ENCODE measurements at regions not wholly inside any gene's neighbourhood (a gene's known extent, or its start where the extent isn't known, plus 50 kb on each side); places are given as distances from the start of the nearest gene placed in this dataset.

- Histone ChIP-seq H4K20me1 (ENCODE audit: insufficient read depth) (no peaks in the 10 kb centered on the region), H2AFZ (no peak overlapping the region), H3F3A (ENCODE audit: insufficient read depth, low read depth) (no peaks in the 10 kb centered on the region), H3K79me2 (ENCODE audit: low read depth) (no peaks in the 10 kb centered on the region), H3K4me3 (no peak overlapping the region), H3K27me3 (ENCODE audit: insufficient read depth, low read depth) (peaks cover 98% of the 10 kb centered on the region), H3K27ac (no peak overlapping the region), H3K4me2 (no peak overlapping the region), H3K36me3 (ENCODE audit: low read depth) (no peaks in the 10 kb centered on the region), H3K9me2 (ENCODE audit: insufficient read depth) (no peaks in the 10 kb centered on the region), H3K9me3 (ENCODE audit: insufficient read depth, low read depth) (no peaks in the 10 kb centered on the region), H3K4me1 (replicated peaks; ENCODE audit: insufficient read depth) (no peaks in the 10 kb centered on the region)
- BruUV-seq (replicated peaks), result no TSS peak
- POLR2A ChIA-PET (ENCODE audit: unreplicated experiment), result no interaction called here
- intact Hi-C loops (cut with micrococcal nuclease; ENCODE audit: unreplicated experiment), result no loop called here
- TF ChIP-seq CTCF (conservative IDR thresholded peaks at IDR 0.05) (no peak), EZH2 (IDR thresholded peaks at IDR 0.05; ENCODE audit: low read depth) (no peak)
- no peak for DNase-seq
- CTCF ChIA-PET, result no interaction called here
These were observed 187.6 kb upstream of the C14orf180 start for GRCh38 chr14:104392001-104392395.

GRCh38 chr14:104392396-104393198 is 187.0 kb upstream of the C14orf180 start:
- no peak overlapping the region for H3K27ac ChIP-seq
- no peak overlapping the region for H3K4me3 ChIP-seq
- no peaks in the 10 kb centered on the region for H3K4me1 ChIP-seq (replicated peaks; ENCODE audit: insufficient read depth)
- peaks cover 98% of the 10 kb centered on the region for H3K27me3 ChIP-seq (ENCODE audit: insufficient read depth, low read depth)
- no TSS peak for BruUV-seq (replicated peaks)
- CTCF ChIA-PET, result no interaction called here
- peaks cover 1% of the 10 kb centered on the region; the same call in 1 of the 2 replicates for H3K9me3 ChIP-seq (ENCODE audit: insufficient read depth, low read depth)
- TF ChIP-seq CTCF (conservative IDR thresholded peaks at IDR 0.05), result no peak
- TF ChIP-seq EZH2 (IDR thresholded peaks at IDR 0.05; ENCODE audit: low read depth), result no peak
- no peak overlapping the region for H3K4me2 ChIP-seq
- no peaks in the 10 kb centered on the region for H3F3A ChIP-seq (ENCODE audit: insufficient read depth, low read depth)
- POLR2A ChIA-PET (ENCODE audit: unreplicated experiment), result no interaction called here
- H3K36me3 ChIP-seq (ENCODE audit: low read depth), result no peaks in the 10 kb centered on the region
- H3K79me2 ChIP-seq (ENCODE audit: low read depth), result no peaks in the 10 kb centered on the region
- intact Hi-C loops (cut with micrococcal nuclease; ENCODE audit: unreplicated experiment), result no loop called here
- H4K20me1 ChIP-seq (ENCODE audit: insufficient read depth), result no peaks in the 10 kb centered on the region
- H2AFZ ChIP-seq, result no peak overlapping the region
- H3K9me2 ChIP-seq (ENCODE audit: insufficient read depth), result no peaks in the 10 kb centered on the region
- DNase-seq, result no peak

GRCh38 chr14:104393199-104393897 is 186.2 kb upstream of the C14orf180 start:
- Histone ChIP-seq H4K20me1 (ENCODE audit: insufficient read depth) (no peaks in the 10 kb centered on the region), H2AFZ (no peak overlapping the region), H3K4me3 (no peak overlapping the region), H3K9me2 (ENCODE audit: insufficient read depth) (no peaks in the 10 kb centered on the region), H3K36me3 (ENCODE audit: low read depth) (no peaks in the 10 kb centered on the region), H3K4me2 (no peak overlapping the region), H3F3A (ENCODE audit: insufficient read depth, low read depth) (no peaks in the 10 kb centered on the region), H3K4me1 (replicated peaks; ENCODE audit: insufficient read depth) (no peaks in the 10 kb centered on the region), H3K27ac (no peak overlapping the region), H3K79me2 (ENCODE audit: low read depth) (no peaks in the 10 kb centered on the region), H3K27me3 (ENCODE audit: insufficient read depth, low read depth) (peaks cover 98% of the 10 kb centered on the region), H3K9me3 (ENCODE audit: insufficient read depth, low read depth) (peaks cover 4% of the 10 kb centered on the region)
- CTCF ChIA-PET, result no interaction called here
- intact Hi-C loops (cut with micrococcal nuclease; ENCODE audit: unreplicated experiment), result no loop called here
- TF ChIP-seq CTCF (conservative IDR thresholded peaks at IDR 0.05) (no peak), EZH2 (IDR thresholded peaks at IDR 0.05; ENCODE audit: low read depth) (no peak)
- BruUV-seq (replicated peaks), result no TSS peak
- no peak for DNase-seq
- POLR2A ChIA-PET (ENCODE audit: unreplicated experiment), result no interaction called here
